PC-9 (cell line): ENCODE measurements at regions not wholly inside any gene's neighbourhood (a gene's known extent, or its start where the extent isn't known, plus 50 kb on each side); places are given as distances from the start of the nearest gene placed in this dataset.

Experiments
- CTCF ChIP-seq: fragments of 200-600 bp; sonication (generic); conservative IDR thresholded peaks from 2 replicates; pipeline ENCODE4 v1.6.1; 2017; ENCODE audit warnings: mixed run types, antibody characterized with exemption, mild to moderate bottlenecking, moderate library complexity
- EZH2 ChIP-seq: fragments of 200-600 bp; sonication (generic); IDR thresholded peaks from 2 replicates; pipeline ENCODE4 v1.8.0; 2017; ENCODE audit warnings: antibody characterized with exemption, low read depth

- TF ChIP-seq EZH2 (no peak), CTCF (no peak)
These were observed 78.6 kb downstream of the ARL5B start for GRCh38 chr10:18737841-18738240.
